Activated naive CD4-positive, alpha-beta T cell treated with anti-CD3 and anti-CD28 coated beads for 36 hours (primary cell): ENCODE measurements at regions not wholly inside any gene's neighbourhood (a gene's known extent, or its start where the extent isn't known, plus 50 kb on each side); places are given as distances from the start of the nearest gene placed in this dataset.

Experiments
- CTCF ChIA-PET: fragments of 350-600 bp; sonication (Branson Sonifier 250); formaldehyde crosslinking; loops from one replicate; lab custom pipeline; 2021; ENCODE audit warnings: antibody characterized with exemption; lab: Charles Lee
- DNase-seq: peaks from one replicate; pipeline ENCODE4 v3.0.0-alpha.2; 2020
- H3K27ac Mint-ChIP-seq: one replicate; pipeline ENCODE4 v1.8.0; 2021; ENCODE audit warnings: mild to moderate bottlenecking, mixed read lengths
- H3K27me3 Mint-ChIP-seq: one replicate; pipeline ENCODE4 v1.8.0; 2021; ENCODE audit warnings: low read depth, mixed read lengths
- H3K36me3 Mint-ChIP-seq: one replicate; pipeline ENCODE4 v1.8.0; 2021; ENCODE audit warnings: low read depth, mixed read lengths
- H3K4me1 Mint-ChIP-seq: one replicate; pipeline ENCODE4 v1.8.0; 2021; ENCODE audit warnings: low read depth, mixed read lengths
- H3K4me3 Mint-ChIP-seq: one replicate; pipeline ENCODE4 v1.8.0; 2021; ENCODE audit warnings: mild to moderate bottlenecking, moderate library complexity, mixed read lengths
- H3K9me3 Mint-ChIP-seq: one replicate; pipeline ENCODE4 v1.8.0; 2021; ENCODE audit warnings: mixed read lengths
- intact Hi-C: fragments of 100-400 bp; cut with micrococcal nuclease; formaldehyde crosslinking; loops from one replicate; pipeline ENCODE4 v1.15.1; 2023

DNA sequence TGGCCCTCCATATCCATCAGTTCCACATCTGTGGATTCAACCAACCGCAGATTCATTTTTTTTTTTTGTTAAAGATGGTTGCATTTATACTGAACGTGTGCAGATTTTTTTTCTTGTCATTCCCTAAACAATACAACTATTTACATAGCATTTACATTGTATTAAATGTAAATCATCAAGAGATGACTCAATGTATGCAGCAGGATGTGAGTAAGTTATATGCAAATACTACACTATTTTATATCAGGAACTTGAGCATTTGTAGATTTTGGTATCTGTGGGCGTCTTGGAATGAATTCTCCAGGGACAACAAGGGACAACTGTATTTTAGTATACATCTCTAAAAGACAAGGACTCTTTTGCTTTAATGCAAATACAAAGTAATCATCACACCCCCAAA, 299.2 kb upstream of the ZNF608 start:
- Mint-ChIP-seq H3K36me3 (no peaks in the 10 kb centered on the region), H3K4me3 (no peak overlapping the region), H3K27me3 (no peaks in the 10 kb centered on the region), H3K27ac (no peak overlapping the region), H3K9me3 (no peaks in the 10 kb centered on the region), H3K4me1 (no peaks in the 10 kb centered on the region)
- CTCF ChIA-PET: no interaction called here
- DNase-seq: no peak
- intact Hi-C loops: no loop called here

- CTCF ChIA-PET: no interaction called here
- no peaks in the 10 kb centered on the region for H3K4me1 Mint-ChIP-seq
- no peak overlapping the region for H3K4me3 Mint-ChIP-seq
- H3K36me3 Mint-ChIP-seq: no peaks in the 10 kb centered on the region
- no peaks in the 10 kb centered on the region for H3K27me3 Mint-ChIP-seq
- H3K9me3 Mint-ChIP-seq: no peaks in the 10 kb centered on the region
- H3K27ac Mint-ChIP-seq: no peak overlapping the region
- intact Hi-C loops: no loop called here
- DNase-seq: no peak
Observed at GRCh38 chr5:125046838-125047237, 300.4 kb upstream of the ZNF608 start.

DNA sequence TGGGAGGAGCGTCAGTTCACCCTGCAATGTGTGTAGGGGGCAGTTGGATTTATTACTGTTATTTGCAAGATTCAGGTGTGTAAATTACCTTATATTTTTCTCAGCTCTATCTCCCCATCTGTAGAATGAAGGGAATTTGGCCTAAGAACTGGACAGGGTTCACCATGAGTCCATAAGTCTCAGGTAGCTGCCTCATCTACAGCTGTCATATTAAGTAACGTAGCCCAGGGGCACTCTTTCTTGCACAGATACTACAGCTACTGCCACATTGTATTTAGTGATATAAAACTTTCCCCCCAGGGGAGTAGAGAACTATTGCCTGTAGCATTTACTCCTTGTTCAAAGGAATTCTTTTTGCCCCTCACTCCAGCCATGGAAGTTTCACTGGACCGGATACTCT, 301.4 kb upstream of the ZNF608 start:
- no peak for DNase-seq
- H3K9me3 Mint-ChIP-seq: no peaks in the 10 kb centered on the region
- CTCF ChIA-PET: no interaction called here
- H3K27me3 Mint-ChIP-seq: no peaks in the 10 kb centered on the region
- H3K4me3 Mint-ChIP-seq: no peak overlapping the region
- no peaks in the 10 kb centered on the region for H3K36me3 Mint-ChIP-seq
- intact Hi-C loops: no loop called here
- H3K27ac Mint-ChIP-seq: no peak overlapping the region
- no peaks in the 10 kb centered on the region for H3K4me1 Mint-ChIP-seq

GRCh38 chr5:125049721-125050702, 303.6 kb upstream of the ZNF608 start:
- H3K9me3 Mint-ChIP-seq: no peaks in the 10 kb centered on the region
- intact Hi-C loops: no loop called here
- no peaks in the 10 kb centered on the region for H3K4me1 Mint-ChIP-seq
- no peak overlapping the region for H3K27ac Mint-ChIP-seq
- no peak for DNase-seq
- CTCF ChIA-PET: no interaction called here
- H3K27me3 Mint-ChIP-seq: no peaks in the 10 kb centered on the region
- no peaks in the 10 kb centered on the region for H3K36me3 Mint-ChIP-seq
- no peak overlapping the region for H3K4me3 Mint-ChIP-seq

DNA sequence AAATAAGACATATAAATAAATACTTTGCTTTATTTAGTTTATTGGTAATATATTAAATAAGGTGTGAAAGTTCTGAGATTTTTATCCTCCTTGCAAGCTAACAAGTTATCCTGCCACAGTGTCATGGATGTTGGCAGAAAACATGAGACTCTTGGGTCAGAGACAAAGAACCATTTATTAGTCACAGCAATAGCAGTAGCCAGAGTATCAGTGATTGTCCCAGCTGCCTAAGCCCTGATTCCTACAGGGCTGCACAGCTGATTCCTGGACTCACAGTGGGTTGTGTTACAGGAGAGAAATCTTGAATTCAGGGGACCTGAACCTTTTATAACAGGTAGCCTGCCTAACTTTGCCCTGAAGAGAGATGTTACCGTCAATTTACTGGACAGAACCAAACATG, 304.5 kb upstream of the ZNF608 start:
- Mint-ChIP-seq H3K27me3 (no peaks in the 10 kb centered on the region), H3K27ac (no peak overlapping the region), H3K9me3 (peaks cover 2% of the 10 kb centered on the region), H3K4me3 (no peak overlapping the region), H3K36me3 (no peaks in the 10 kb centered on the region), H3K4me1 (no peaks in the 10 kb centered on the region)
- intact Hi-C loops: no loop called here
- CTCF ChIA-PET: no interaction called here
- no peak for DNase-seq

- peaks cover 2% of the 10 kb centered on the region for H3K9me3 Mint-ChIP-seq
- H3K36me3 Mint-ChIP-seq: no peaks in the 10 kb centered on the region
- no peaks in the 10 kb centered on the region for H3K4me1 Mint-ChIP-seq
- DNase-seq: no peak
- no peak overlapping the region for H3K27ac Mint-ChIP-seq
- CTCF ChIA-PET: no interaction called here
- H3K27me3 Mint-ChIP-seq: no peaks in the 10 kb centered on the region
- intact Hi-C loops: no loop called here
- H3K4me3 Mint-ChIP-seq: no peak overlapping the region
Observed at GRCh38 chr5:125052584-125052983, 306.1 kb upstream of the ZNF608 start.

DNA sequence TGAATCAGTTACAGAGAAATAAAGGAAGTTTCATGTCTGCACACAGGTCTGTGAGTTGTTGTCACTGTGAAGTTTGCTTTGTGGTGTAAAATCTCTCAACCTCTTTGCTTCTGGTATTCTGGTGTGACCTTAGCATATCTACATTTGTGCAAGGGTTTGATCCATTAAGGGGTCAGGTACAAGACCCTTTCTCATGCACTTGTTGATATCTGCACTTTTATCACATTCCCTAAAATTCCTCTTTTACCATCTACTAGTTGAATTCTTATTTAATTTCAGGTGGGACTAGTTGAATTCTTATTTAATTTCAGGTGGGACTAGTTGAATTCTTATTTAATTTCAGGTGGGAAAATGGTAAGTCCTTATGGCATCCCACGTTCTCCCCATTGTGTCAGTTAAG, 306.7 kb upstream of the ZNF608 start:
- DNase-seq: no peak
- CTCF ChIA-PET: no interaction called here
- H3K9me3 Mint-ChIP-seq: peaks cover 2% of the 10 kb centered on the region
- H3K4me1 Mint-ChIP-seq: no peaks in the 10 kb centered on the region
- H3K27me3 Mint-ChIP-seq: no peaks in the 10 kb centered on the region
- H3K4me3 Mint-ChIP-seq: no peak overlapping the region
- intact Hi-C loops: no loop called here
- H3K36me3 Mint-ChIP-seq: no peaks in the 10 kb centered on the region
- H3K27ac Mint-ChIP-seq: no peak overlapping the region

DNA sequence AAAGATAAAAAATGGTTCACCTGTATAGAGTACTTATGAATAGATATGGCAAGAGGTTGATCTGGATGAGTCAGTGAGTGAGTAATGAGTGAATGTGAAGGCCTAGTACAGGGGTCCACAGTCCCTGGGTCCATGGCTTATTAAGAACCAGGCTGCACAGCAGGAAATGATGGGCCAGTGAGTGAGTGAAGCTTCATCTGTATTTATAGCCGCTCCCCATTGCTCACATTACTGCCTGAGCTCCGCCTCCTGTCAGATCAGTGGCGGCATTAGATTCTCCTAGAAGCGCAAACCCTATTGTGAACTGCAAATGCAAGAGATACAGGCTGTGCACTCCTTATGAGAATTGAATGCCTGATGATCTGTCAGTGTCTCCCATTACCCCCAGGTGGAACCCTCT, 307.7 kb upstream of the ZNF608 start:
- peaks cover 2% of the 10 kb centered on the region for H3K9me3 Mint-ChIP-seq
- H3K36me3 Mint-ChIP-seq: no peaks in the 10 kb centered on the region
- H3K27me3 Mint-ChIP-seq: no peaks in the 10 kb centered on the region
- intact Hi-C loops: no loop called here
- DNase-seq: no peak
- H3K4me1 Mint-ChIP-seq: no peaks in the 10 kb centered on the region
- CTCF ChIA-PET: no interaction called here
- H3K27ac Mint-ChIP-seq: no peak overlapping the region
- no peak overlapping the region for H3K4me3 Mint-ChIP-seq

DNA sequence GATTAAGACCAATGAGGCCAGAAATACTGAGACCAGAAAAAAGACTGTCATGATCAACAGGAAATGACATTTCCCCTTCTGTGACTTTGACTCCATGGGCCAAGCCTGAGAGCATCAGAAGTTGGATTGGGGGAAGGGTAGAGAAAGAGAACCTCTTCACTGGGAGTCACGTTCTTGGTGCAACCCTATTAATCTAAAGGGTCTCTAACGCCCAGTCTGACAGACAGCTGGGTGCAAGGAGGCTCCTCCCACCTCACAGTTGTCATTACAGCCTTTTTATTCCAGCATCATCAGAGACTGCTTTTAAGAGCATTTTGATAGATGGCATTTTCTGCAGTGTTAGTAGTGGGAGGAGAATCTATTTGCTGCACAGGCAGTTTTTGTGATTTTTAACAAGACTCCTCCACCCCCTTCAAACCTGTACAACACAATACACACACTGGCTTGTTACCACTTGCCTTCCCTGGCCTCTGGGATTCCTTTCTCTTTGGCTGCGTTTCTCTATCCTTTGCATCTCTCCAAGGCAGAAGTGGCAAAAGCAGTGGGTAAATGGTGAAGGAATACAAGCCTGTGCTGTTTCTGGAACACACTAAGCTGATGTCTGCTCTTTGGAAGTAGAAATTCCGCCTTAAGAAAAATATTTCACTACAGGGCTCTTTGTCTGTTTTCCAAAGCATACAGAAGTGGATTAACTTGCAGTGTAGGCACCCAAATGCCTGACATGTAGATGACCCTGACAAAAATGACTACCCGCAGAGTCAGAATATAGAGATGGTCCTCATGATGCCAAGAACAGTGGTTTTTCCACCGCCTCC, 310.4 kb upstream of the ZNF608 start:
- Mint-ChIP-seq H3K4me1 (no peaks in the 10 kb centered on the region), H3K27ac (no peak overlapping the region), H3K36me3 (no peaks in the 10 kb centered on the region), H3K27me3 (no peaks in the 10 kb centered on the region), H3K9me3 (peaks cover 4% of the 10 kb centered on the region), H3K4me3 (no peak overlapping the region)
- intact Hi-C loops: no loop called here
- CTCF ChIA-PET: no interaction called here
- DNase-seq: no peak

DNA sequence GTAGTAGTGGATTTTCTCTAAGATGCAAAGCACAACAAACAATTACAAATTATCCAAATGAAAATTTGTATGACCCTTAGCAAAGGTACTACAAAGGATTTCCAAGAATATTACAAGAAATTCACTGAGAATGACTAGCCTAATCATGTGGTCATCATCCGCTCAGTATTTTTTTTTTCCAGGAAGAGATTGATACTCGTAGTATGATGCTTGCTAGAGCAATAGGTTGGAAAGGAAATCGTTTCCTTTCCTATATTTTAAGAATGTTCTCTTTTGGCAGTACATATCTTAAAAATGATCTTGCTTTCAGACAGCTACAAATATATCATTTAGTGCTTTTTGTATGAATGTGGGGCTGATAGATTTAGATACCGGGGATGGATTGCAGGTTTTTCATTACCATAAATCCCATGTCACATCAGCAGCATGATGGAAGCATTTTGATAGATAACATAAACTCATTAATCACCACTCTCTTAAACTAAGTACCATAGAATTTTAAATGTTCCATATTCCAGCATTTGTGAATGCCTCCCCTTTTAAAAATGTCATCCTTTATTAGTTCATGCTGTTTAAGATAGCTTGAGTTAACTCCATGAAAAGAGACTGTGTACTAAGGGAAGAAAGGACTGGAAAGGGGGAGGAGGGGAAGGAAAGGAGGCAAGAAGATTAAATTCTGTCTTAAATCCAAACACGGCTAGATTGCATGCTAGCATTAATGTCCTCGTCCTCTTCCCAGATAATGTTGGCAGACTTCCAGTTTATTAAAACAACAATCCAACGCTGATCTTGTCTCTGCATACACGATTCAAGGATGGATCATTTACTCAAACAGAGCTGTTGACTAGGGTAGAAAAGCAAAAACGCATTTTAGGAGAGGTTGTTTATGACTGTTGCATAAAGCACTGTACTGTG, 311.7 kb upstream of the ZNF608 start:
- H3K36me3 Mint-ChIP-seq: no peaks in the 10 kb centered on the region
- no peaks in the 10 kb centered on the region for H3K27me3 Mint-ChIP-seq
- CTCF ChIA-PET: no interaction called here
- H3K4me3 Mint-ChIP-seq: no peak overlapping the region
- no peaks in the 10 kb centered on the region for H3K4me1 Mint-ChIP-seq
- H3K9me3 Mint-ChIP-seq: peaks cover 4% of the 10 kb centered on the region
- intact Hi-C loops: no loop called here
- DNase-seq: no peak
- H3K27ac Mint-ChIP-seq: no peak overlapping the region

- no peaks in the 10 kb centered on the region for H3K36me3 Mint-ChIP-seq
- intact Hi-C loops: no loop called here
- no peak for DNase-seq
- H3K4me3 Mint-ChIP-seq: no peak overlapping the region
- CTCF ChIA-PET: no interaction called here
- H3K4me1 Mint-ChIP-seq: no peaks in the 10 kb centered on the region
- H3K27ac Mint-ChIP-seq: no peak overlapping the region
- no peaks in the 10 kb centered on the region for H3K27me3 Mint-ChIP-seq
- H3K9me3 Mint-ChIP-seq: peaks cover 4% of the 10 kb centered on the region
Observed at GRCh38 chr5:125059255-125060002, 313.0 kb upstream of the ZNF608 start.
